SU-DHL-6 (cell line): ENCODE measurements at regions not wholly inside any gene's neighbourhood (a gene's known extent, or its start where the extent isn't known, plus 50 kb on each side); places are given as distances from the start of the nearest gene placed in this dataset.
"Not testable (repeated sequence)": the region's sequence is repeated elsewhere in the genome, so short reads cannot be mapped to it uniquely, and the experiment has no call there.

ENCODE experiments used
- H2AFZ ChIP-seq: fragments of 200-600 bp; sonication (generic); 2 replicates; pipeline ENCODE4 v1.6.1; 2014; ENCODE audit warnings: low read depth, mild to moderate bottlenecking, moderate library complexity, mixed read lengths, antibody characterized with exemption, low read length; ENCODE audit not compliant: severe bottlenecking
- H3F3A ChIP-seq: fragments of 200-600 bp; shearing (Covaris generic); 2 replicates; pipeline ENCODE4 v1.6.0; 2016; ENCODE audit warnings: antibody characterized with exemption, mild to moderate bottlenecking; ENCODE audit not compliant: insufficient read depth
- H3K27ac ChIP-seq: fragments of 200-600 bp; sonication (generic); 2 replicates; pipeline ENCODE4 v1.5.1; 2016; ENCODE audit warnings: low read depth, mild to moderate bottlenecking, low read length, moderate library complexity, mixed read lengths
- H3K27me3 ChIP-seq: fragments of 200-600 bp; sonication (generic), shearing (Covaris generic); 2 replicates; pipeline ENCODE4 v1.6.0; 2014; ENCODE audit warnings: mild to moderate bottlenecking, low read length
- H3K36me3 ChIP-seq: fragments of 200-600 bp; sonication (generic); 2 replicates; pipeline ENCODE4 v1.6.1; 2014; ENCODE audit warnings: mild to moderate bottlenecking, low read length, mixed read lengths
- H3K4me2 ChIP-seq: fragments of 300-600, 200-600 bp; shearing (Covaris generic), sonication (generic); 2 replicates; pipeline ENCODE4 v1.6.0; 2014; ENCODE audit warnings: low read length, low read depth, mild to moderate bottlenecking; ENCODE audit not compliant: poor library complexity, severe bottlenecking
- H3K4me3 ChIP-seq: fragments of 200-600 bp; sonication (generic); 2 replicates; pipeline ENCODE4 v1.5.1; 2014; ENCODE audit warnings: antibody characterized with exemption, low read length, mild to moderate bottlenecking, mixed read lengths; ENCODE audit not compliant: insufficient read depth, poor library complexity, severe bottlenecking
- H3K79me2 ChIP-seq: fragments of 200-600 bp; sonication (generic); 2 replicates; pipeline ENCODE4 v1.6.1; 2014; ENCODE audit warnings: mild to moderate bottlenecking, low read length, moderate library complexity; ENCODE audit not compliant: insufficient read depth
- H3K9ac ChIP-seq: fragments of 200-600 bp; sonication (generic); 2 replicates; pipeline ENCODE4 v1.7.0; 2014; ENCODE audit warnings: mild to moderate bottlenecking, low read length
- H3K9me2 ChIP-seq: fragments of 200-600 bp; sonication (generic); replicated peaks from 2 replicates; pipeline ENCODE4 v1.6.1; 2014; ENCODE audit warnings: low read length; ENCODE audit not compliant: insufficient read depth
- H3K9me3 ChIP-seq: fragments of 200-600 bp; sonication (generic); 2 replicates; pipeline ENCODE4 v1.6.1; 2014; ENCODE audit warnings: low read length, mixed read lengths; ENCODE audit not compliant: insufficient read depth
- H4K20me1 ChIP-seq: fragments of 200-600 bp; sonication (generic); 2 replicates; pipeline ENCODE4 v1.6.1; 2014; ENCODE audit warnings: low read depth, mild to moderate bottlenecking, antibody characterized with exemption, low read length, moderate library complexity, mixed read lengths
- CTCF ChIP-seq: fragments of 200-600 bp; sonication (generic); IDR thresholded peaks from one replicate; pipeline ENCODE4 v1.5.1; 2017; ENCODE audit warnings: antibody characterized with exemption, mild to moderate bottlenecking, low read length, moderate library complexity; ENCODE audit not compliant: insufficient read depth, poor library complexity, severe bottlenecking
- EZH2phosphoT487 ChIP-seq: fragments of 200-600 bp; sonication (generic), shearing (Covaris generic); conservative IDR thresholded peaks from 2 replicates; pipeline ENCODE4 v1.6.1; 2018; ENCODE audit warnings: mild to moderate bottlenecking, antibody characterized with exemption, low read length, moderate library complexity, mixed read lengths

GRCh38 chr3:153410517-153410916 lies 248.5 kb downstream of the RAP2B start:
- Histone ChIP-seq H3K27ac (no peak overlapping the region), H3K4me3 (no peak overlapping the region), H4K20me1 (no peaks in the 10 kb centered on the region), H3K9me2 (no peaks in the 10 kb centered on the region), H3K79me2 (no peaks in the 10 kb centered on the region), H3K9me3 (no peaks in the 10 kb centered on the region), H2AFZ (no peak overlapping the region), H3K27me3 (no peaks in the 10 kb centered on the region), H3K9ac (no peak overlapping the region), H3K4me2 (no peak overlapping the region), H3F3A (no peaks in the 10 kb centered on the region), H3K36me3 (no peaks in the 10 kb centered on the region)
- no peak for TF ChIP-seq CTCF
- no peak for TF ChIP-seq EZH2phosphoT487

- no peak for TF ChIP-seq EZH2phosphoT487
- TF ChIP-seq CTCF: no peak
- H3K36me3 ChIP-seq: peaks cover 4% of the 10 kb centered on the region; the same call in 1 of the 2 replicates
- H4K20me1 ChIP-seq: no peaks in the 10 kb centered on the region
- H3K79me2 ChIP-seq: no peaks in the 10 kb centered on the region
- H3K9ac ChIP-seq: no peak overlapping the region
- no peaks in the 10 kb centered on the region for H3K27me3 ChIP-seq
- no peaks in the 10 kb centered on the region for H3K9me2 ChIP-seq
- no peak overlapping the region for H3K4me2 ChIP-seq
- H3K4me3 ChIP-seq: no peak overlapping the region
- no peaks in the 10 kb centered on the region for H3F3A ChIP-seq
- no peak overlapping the region for H2AFZ ChIP-seq
- peaks cover 12% of the 10 kb centered on the region; the same call in 1 of the 2 replicates for H3K9me3 ChIP-seq
- H3K27ac ChIP-seq: no peak overlapping the region
Observed at GRCh38 chr3:153414982-153415381, 253.0 kb downstream of the RAP2B start.

- H3K27me3 ChIP-seq: no peaks in the 10 kb centered on the region
- no peak overlapping the region for H3K4me2 ChIP-seq
- TF ChIP-seq CTCF (no peak), EZH2phosphoT487 (no peak)
- H3K9me2 ChIP-seq: no peaks in the 10 kb centered on the region
- peaks cover 4% of the 10 kb centered on the region; the same call in 1 of the 2 replicates for H3K36me3 ChIP-seq
- no peak overlapping the region for H3K4me3 ChIP-seq
- no peak overlapping the region for H3K27ac ChIP-seq
- H2AFZ ChIP-seq: no peak overlapping the region
- H3F3A ChIP-seq: no peaks in the 10 kb centered on the region
- no peaks in the 10 kb centered on the region for H4K20me1 ChIP-seq
- peaks cover 20% of the 10 kb centered on the region; the same call in 1 of the 2 replicates for H3K9me3 ChIP-seq
- H3K9ac ChIP-seq: no peak overlapping the region
- no peaks in the 10 kb centered on the region for H3K79me2 ChIP-seq
Observed at GRCh38 chr3:153422314-153422713, 260.3 kb downstream of the RAP2B start.

- not testable (repeated sequence) for H3K9ac ChIP-seq, H4K20me1 ChIP-seq, H3K27ac ChIP-seq, H3K4me3 ChIP-seq, H3F3A ChIP-seq, H3K9me2 ChIP-seq, H3K4me2 ChIP-seq, H3K27me3 ChIP-seq, H3K36me3 ChIP-seq, H3K79me2 ChIP-seq, H2AFZ ChIP-seq
- peaks cover 12% of the 10 kb centered on the region; the same call in 1 of the 2 replicates for H3K9me3 ChIP-seq
Observed at GRCh38 chr3:153423820-153424219, 261.8 kb downstream of the RAP2B start.
